ENCODE measurements at regions not wholly inside any gene's neighbourhood (a gene's known extent, or its start where the extent isn't known, plus 50 kb on each side); places are given as distances from the start of the nearest gene placed in this dataset.

DNA sequence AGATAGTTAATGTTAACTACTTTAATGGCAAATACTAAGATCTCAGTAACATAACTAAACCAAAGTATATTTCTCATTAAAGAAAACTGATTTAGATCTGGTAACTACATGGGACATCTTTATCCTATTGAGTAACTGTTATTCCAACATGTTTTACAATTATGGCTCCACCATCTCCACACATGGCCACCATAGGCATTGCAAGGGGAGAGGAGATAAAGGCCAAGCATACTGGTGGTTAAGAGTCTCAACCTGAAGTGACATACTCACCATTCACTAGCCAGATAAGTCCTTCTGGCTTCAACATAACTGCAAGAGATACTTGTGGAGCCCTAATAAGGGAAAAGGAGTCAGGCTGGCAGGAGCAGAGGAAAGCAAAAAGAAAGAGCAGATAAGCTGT, 1586.4 kb upstream of the SPRY2 start:
- TF ChIP-seq CTCF (IDR thresholded peaks at IDR 0.05) (no peak), POLR2A (IDR thresholded peaks at IDR 0.05) (no peak)
